ENCODE measurements at regions not wholly inside any gene's neighbourhood (a gene's known extent, or its start where the extent isn't known, plus 50 kb on each side); places are given as distances from the start of the nearest gene placed in this dataset.
"Not testable (repeated sequence)": the region's sequence is repeated elsewhere in the genome, so short reads cannot be mapped to it uniquely, and the experiment has no call there.

- not testable (repeated sequence) for DNase-seq
Observed at GRCh38 chr1:8227674-8228073, 90.2 kb upstream of the SLC45A1 start.

- DNase-seq = no peak
Observed at GRCh38 chr1:8226747-8227146, 91.2 kb upstream of the SLC45A1 start.

- DNase-seq = not testable (repeated sequence)
Observed at GRCh38 chr1:8226024-8226423, 91.9 kb upstream of the SLC45A1 start.

GRCh38 chr1:8223526-8223925 lies 94.4 kb upstream of the SLC45A1 start:
- DNase-seq = no peak

- DNase-seq = no peak
Observed at GRCh38 chr1:8222789-8223188, 95.1 kb upstream of the SLC45A1 start.

GRCh38 chr1:8219530-8219929 lies 98.4 kb upstream of the SLC45A1 start:
- no peak for DNase-seq

- no peak for DNase-seq
Observed at GRCh38 chr1:8218351-8219092, 99.4 kb upstream of the SLC45A1 start.

- no peak for DNase-seq
Observed at GRCh38 chr1:8217809-8218208, 100.1 kb upstream of the SLC45A1 start.

GRCh38 chr1:8217011-8217711 lies 100.8 kb upstream of the SLC45A1 start:
- peak; percentile 46 for DNase-seq

GRCh38 chr1:8216005-8216404 lies 101.9 kb upstream of the SLC45A1 start:
- DNase-seq = no peak

GRCh38 chr1:8214501-8215173 lies 103.3 kb upstream of the SLC45A1 start:
- no peak for DNase-seq

GRCh38 chr1:8213676-8214075 lies 104.2 kb upstream of the SLC45A1 start:
- DNase-seq = no peak

- DNase-seq = no peak
Observed at GRCh38 chr1:8213136-8213535, 104.8 kb upstream of the SLC45A1 start.

GRCh38 chr1:8212580-8213031 lies 105.3 kb upstream of the SLC45A1 start:
- no peak for DNase-seq

GRCh38 chr1:8211883-8212579 lies 105.9 kb upstream of the SLC45A1 start:
- peak; percentile 94 for DNase-seq

GRCh38 chr1:8211251-8211882 lies 106.5 kb upstream of the SLC45A1 start:
- no peak for DNase-seq

GRCh38 chr1:8207202-8207601 lies 110.7 kb upstream of the SLC45A1 start:
- DNase-seq = no peak

- no peak for DNase-seq
Observed at GRCh38 chr1:8206391-8206790, 111.5 kb upstream of the SLC45A1 start.

GRCh38 chr1:8205771-8206170 lies 112.1 kb upstream of the SLC45A1 start:
- no peak for DNase-seq

GRCh38 chr1:8204826-8205225 lies 113.1 kb upstream of the SLC45A1 start:
- DNase-seq = no peak

GRCh38 chr1:8203551-8203950 lies 114.4 kb upstream of the SLC45A1 start:
- DNase-seq = no peak

GRCh38 chr1:8203056-8203455 lies 114.9 kb upstream of the SLC45A1 start:
- DNase-seq = no peak

Measured in dermis blood vessel endothelial cell (primary cell).